Activated T-helper 1 cell treated with anti-CD3 and anti-CD28 coated beads, Interleukin-12 subunit alpha, Interleukin-12 subunit beta, Interleukin-2, Interleukin-4 antibody, amounts not matched to agents 30 ng/mL and 10 ng/mL and 1 ng/mL, durations not matched to agents 14 hours and 24 hours and 36 hours (primary cell): ENCODE measurements at regions not wholly inside any gene's neighbourhood (a gene's known extent, or its start where the extent isn't known, plus 50 kb on each side); places are given as distances from the start of the nearest gene placed in this dataset.
"Not testable (repeated sequence)": the region's sequence is repeated elsewhere in the genome, so short reads cannot be mapped to it uniquely, and the experiment has no call there.

Experiments
- DNase-seq: peaks from one replicate; pipeline ENCODE4 v3.0.0; 2021; ENCODE audit warnings: low spot score
- H3K27ac Mint-ChIP-seq: one replicate; pipeline ENCODE4 v1.8.0; 2021; ENCODE audit warnings: mild to moderate bottlenecking, mixed read lengths
- H3K27me3 Mint-ChIP-seq: one replicate; pipeline ENCODE4 v1.8.0; 2022; ENCODE audit warnings: mild to moderate bottlenecking, moderate library complexity, mixed read lengths; ENCODE audit not compliant: insufficient read depth
- H3K36me3 Mint-ChIP-seq: one replicate; pipeline ENCODE4 v1.8.0; 2021; ENCODE audit warnings: low read depth, mixed read lengths
- H3K4me1 Mint-ChIP-seq: one replicate; pipeline ENCODE4 v1.8.0; 2021; ENCODE audit warnings: low read depth, mixed read lengths
- H3K4me3 Mint-ChIP-seq: one replicate; pipeline ENCODE4 v1.8.0; 2021; ENCODE audit warnings: mild to moderate bottlenecking, moderate library complexity, mixed read lengths
- H3K9me3 Mint-ChIP-seq: one replicate; pipeline ENCODE4 v1.8.0; 2021; ENCODE audit warnings: mixed read lengths
- intact Hi-C: fragments of 100-400 bp; cut with micrococcal nuclease; formaldehyde crosslinking; loops from one replicate; pipeline ENCODE4 v1.15.1; 2024

DNA sequence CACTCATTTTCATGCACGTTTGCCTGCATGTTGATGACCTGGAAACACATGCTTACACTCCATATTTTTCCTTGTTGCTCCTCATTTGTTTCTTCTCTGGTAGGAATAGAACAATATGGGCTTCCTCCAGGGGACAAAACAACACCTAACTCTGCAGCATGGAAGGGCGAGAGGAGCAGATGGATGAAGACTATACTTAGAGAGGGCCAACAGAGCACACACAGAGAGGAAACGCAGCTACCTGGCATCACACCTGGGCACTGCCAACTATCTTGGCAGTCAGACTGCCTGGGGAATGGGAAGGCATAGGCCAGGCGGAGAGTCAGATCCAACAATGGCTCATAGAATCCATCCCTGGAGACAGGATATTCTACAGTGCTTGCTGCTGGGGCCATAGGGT lies 290.9 kb downstream of the CD83 start:
- H3K27me3 Mint-ChIP-seq, result peaks cover 8% of the 10 kb centered on the region
- DNase-seq, result no peak
- intact Hi-C loops, result no loop called here
- no peaks in the 10 kb centered on the region for H3K4me1 Mint-ChIP-seq
- peaks cover 3% of the 10 kb centered on the region for H3K36me3 Mint-ChIP-seq
- H3K4me3 Mint-ChIP-seq, result no peak overlapping the region
- H3K27ac Mint-ChIP-seq, result no peak overlapping the region
- peaks cover 8% of the 10 kb centered on the region for H3K9me3 Mint-ChIP-seq

- Mint-ChIP-seq H3K27ac (no peak overlapping the region), H3K27me3 (peaks cover 3% of the 10 kb centered on the region), H3K36me3 (peaks cover 4% of the 10 kb centered on the region), H3K4me1 (no peaks in the 10 kb centered on the region), H3K9me3 (peaks cover 5% of the 10 kb centered on the region), H3K4me3 (no peak overlapping the region)
- DNase-seq, result no peak
- intact Hi-C loops, result no loop called here
These were observed 294.5 kb downstream of the CD83 start for GRCh38 chr6:14412026-14412425.

GRCh38 chr6:14415452-14415851 lies 297.9 kb downstream of the CD83 start:
- peaks cover 5% of the 10 kb centered on the region for H3K9me3 Mint-ChIP-seq
- H3K36me3 Mint-ChIP-seq, result peaks cover 4% of the 10 kb centered on the region
- no peak overlapping the region for H3K4me3 Mint-ChIP-seq
- H3K27ac Mint-ChIP-seq, result no peak overlapping the region
- H3K4me1 Mint-ChIP-seq, result peaks cover under 1% of the 10 kb centered on the region
- intact Hi-C loops, result no loop called here
- H3K27me3 Mint-ChIP-seq, result peaks cover 2% of the 10 kb centered on the region
- no peak for DNase-seq

DNA sequence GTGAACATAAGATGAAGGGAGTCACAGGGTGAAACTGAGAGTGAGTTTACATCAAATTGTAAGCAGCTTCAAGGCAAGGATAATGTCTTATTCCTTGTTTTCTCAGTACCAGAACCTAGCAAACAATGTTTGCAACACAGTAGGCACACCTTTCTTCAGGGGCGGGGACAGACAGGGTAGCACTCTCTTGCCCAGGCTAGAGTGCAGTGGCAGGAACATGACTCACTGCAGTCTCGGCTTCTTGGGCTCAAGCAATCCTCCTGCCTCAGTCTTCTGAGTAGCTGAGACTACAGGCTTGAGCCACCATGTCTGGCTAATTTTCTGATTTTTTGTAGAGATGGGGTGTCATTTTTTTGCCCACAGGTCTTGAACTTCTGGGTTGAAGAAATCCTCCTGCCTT lies 299.8 kb downstream of the CD83 start:
- Mint-ChIP-seq H3K9me3 (peaks cover 3% of the 10 kb centered on the region), H3K27me3 (peaks cover 2% of the 10 kb centered on the region), H3K4me3 (no peak overlapping the region), H3K27ac (no peak overlapping the region), H3K4me1 (peaks cover 5% of the 10 kb centered on the region), H3K36me3 (peaks cover 4% of the 10 kb centered on the region)
- DNase-seq, result no peak
- intact Hi-C loops, result no loop called here

- H3K27me3 Mint-ChIP-seq, intact Hi-C loops, H3K9me3 Mint-ChIP-seq, H3K27ac Mint-ChIP-seq, H3K36me3 Mint-ChIP-seq, H3K4me3 Mint-ChIP-seq, H3K4me1 Mint-ChIP-seq, DNase-seq: not testable (repeated sequence)
These were observed 301.7 kb downstream of the CD83 start for GRCh38 chr6:14419224-14419623.

- intact Hi-C loops, result loop anchor here (10.0 kb wide), 1 partner anchor 243 kb away; no protein-coding TSS in a partner anchor
- peaks cover 26% of the 10 kb centered on the region for H3K4me1 Mint-ChIP-seq
- no peaks in the 10 kb centered on the region for H3K27me3 Mint-ChIP-seq
- no peak overlapping the region for H3K27ac Mint-ChIP-seq
- no peaks in the 10 kb centered on the region for H3K36me3 Mint-ChIP-seq
- H3K9me3 Mint-ChIP-seq, result peaks cover 3% of the 10 kb centered on the region
- no peak overlapping the region for H3K4me3 Mint-ChIP-seq
- no peak for DNase-seq
These were observed 304.5 kb downstream of the CD83 start for GRCh38 chr6:14422061-14422460.

DNA sequence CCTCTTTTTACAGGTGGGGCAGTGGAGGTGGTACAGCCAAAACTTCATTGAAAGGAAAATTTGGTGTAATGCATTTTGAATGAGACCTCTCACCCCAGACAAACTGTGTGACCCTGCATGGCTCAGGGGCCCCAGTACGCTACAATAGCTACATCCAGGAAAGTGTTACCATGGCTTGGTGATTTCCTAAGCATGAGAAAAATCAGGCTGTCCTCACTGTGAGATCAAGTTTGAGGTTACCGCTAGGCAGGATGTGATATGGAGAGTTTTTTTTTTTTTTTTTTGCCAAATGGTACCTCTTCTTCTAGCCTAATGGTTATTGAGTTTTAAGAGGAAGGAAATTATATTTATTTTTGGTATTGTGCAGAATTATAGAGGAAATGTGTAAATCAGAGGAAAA lies 305.3 kb downstream of the CD83 start:
- Mint-ChIP-seq H3K9me3 (peaks cover 3% of the 10 kb centered on the region), H3K4me3 (no peak overlapping the region), H3K27me3 (no peaks in the 10 kb centered on the region), H3K4me1 (peaks cover 26% of the 10 kb centered on the region), H3K36me3 (no peaks in the 10 kb centered on the region), H3K27ac (no peak overlapping the region)
- intact Hi-C loops, result loop anchor here (10.0 kb wide), 1 partner anchor 242 kb away; no protein-coding TSS in a partner anchor
- DNase-seq, result no peak

- no peak for DNase-seq
- Mint-ChIP-seq H3K4me1 (peaks cover 26% of the 10 kb centered on the region), H3K27me3 (no peaks in the 10 kb centered on the region)
These were observed 305.8 kb downstream of the CD83 start for GRCh38 chr6:14423330-14423729.

GRCh38 chr6:14423955-14424354 lies 306.4 kb downstream of the CD83 start:
- peaks cover 3% of the 10 kb centered on the region for H3K9me3 Mint-ChIP-seq
- intact Hi-C loops, result loop anchor here (1.0 to 10.0 kb wide), 8 partner anchors 28 to 825 kb away; no protein-coding TSS in a partner anchor
- no peaks in the 10 kb centered on the region for H3K27me3 Mint-ChIP-seq
- H3K4me1 Mint-ChIP-seq, result peaks cover 26% of the 10 kb centered on the region
- no peak overlapping the region for H3K4me3 Mint-ChIP-seq
- DNase-seq, result no peak
- peak overlapping the region; percentile 76 for H3K27ac Mint-ChIP-seq
- H3K36me3 Mint-ChIP-seq, result no peaks in the 10 kb centered on the region

More at GRCh38 chr6:14423330-14423729, 305.8 kb downstream of the CD83 start:
- peak overlapping the region; percentile 26 for H3K27ac Mint-ChIP-seq
- no peak overlapping the region for H3K4me3 Mint-ChIP-seq
- H3K36me3 Mint-ChIP-seq, result no peaks in the 10 kb centered on the region
- H3K9me3 Mint-ChIP-seq, result peaks cover 3% of the 10 kb centered on the region
- intact Hi-C loops, result loop anchor here (10.0 kb wide), 1 partner anchor 241 kb away; no protein-coding TSS in a partner anchor

DNA sequence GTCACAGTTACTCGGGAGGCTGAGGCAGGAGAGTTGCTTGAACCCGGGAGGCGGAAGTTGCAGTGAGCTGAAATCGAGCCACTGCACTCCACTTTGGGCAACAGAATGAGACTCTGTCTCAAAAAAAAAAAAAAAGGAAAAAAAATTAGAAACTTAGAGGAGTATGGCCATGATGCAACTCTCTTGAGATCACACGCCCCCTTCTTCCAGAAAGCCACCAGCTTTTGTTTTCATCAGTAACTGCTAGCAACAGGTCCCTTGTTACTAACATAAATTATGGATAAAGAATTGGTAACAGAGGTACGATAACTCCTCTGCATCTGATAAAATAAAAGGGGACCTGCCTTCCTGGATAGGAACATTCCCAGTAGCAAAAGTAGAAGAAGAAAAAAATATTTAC lies 308.2 kb downstream of the CD83 start:
- Mint-ChIP-seq H3K9me3 (peaks cover under 1% of the 10 kb centered on the region), H3K27ac (peak overlapping the region; percentile 41), H3K4me1 (peaks cover 22% of the 10 kb centered on the region), H3K27me3 (no peaks in the 10 kb centered on the region), H3K36me3 (no peaks in the 10 kb centered on the region), H3K4me3 (no peak overlapping the region)
- no peak for DNase-seq
- intact Hi-C loops, result loop anchor here (2.0 to 10.0 kb wide), 2 partner anchors 47 to 239 kb away; no protein-coding TSS in a partner anchor

GRCh38 chr6:14426281-14426680 lies 308.7 kb downstream of the CD83 start:
- Mint-ChIP-seq H3K4me1 (peaks cover 21% of the 10 kb centered on the region), H3K27me3 (no peaks in the 10 kb centered on the region), H3K9me3 (no peaks in the 10 kb centered on the region), H3K36me3 (no peaks in the 10 kb centered on the region), H3K27ac (peak overlapping the region; percentile 11), H3K4me3 (no peak overlapping the region)
- intact Hi-C loops, result loop anchor here (10.0 kb wide), 1 partner anchor 239 kb away; no protein-coding TSS in a partner anchor
- no peak for DNase-seq

- Mint-ChIP-seq H3K9me3 (no peaks in the 10 kb centered on the region), H3K4me1 (peaks cover 21% of the 10 kb centered on the region), H3K27ac (no peak overlapping the region), H3K27me3 (peaks cover 1% of the 10 kb centered on the region), H3K36me3 (no peaks in the 10 kb centered on the region), H3K4me3 (no peak overlapping the region)
- intact Hi-C loops, result loop anchor here (10.0 kb wide), 1 partner anchor 237 kb away; no protein-coding TSS in a partner anchor
- no peak for DNase-seq
These were observed 310.7 kb downstream of the CD83 start for GRCh38 chr6:14428269-14428668.

DNA sequence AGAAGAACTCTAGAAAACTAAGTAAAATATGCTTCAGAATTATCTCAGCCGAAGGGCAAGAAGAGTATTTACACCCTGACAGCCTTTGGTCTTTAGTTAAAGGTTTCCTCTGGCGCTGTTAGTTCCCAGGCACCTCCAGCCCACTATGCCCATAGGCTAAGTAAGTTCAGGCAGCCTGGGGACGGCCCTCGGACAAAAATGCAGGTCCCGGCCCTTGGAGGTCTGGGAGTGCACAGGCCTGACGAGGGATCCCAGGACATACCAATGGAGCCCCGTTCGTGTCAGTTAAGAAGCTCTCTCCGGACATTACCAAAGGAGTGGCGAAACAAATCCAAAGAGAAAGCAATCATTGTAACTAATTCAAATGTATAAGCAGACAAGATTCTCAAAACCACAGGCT lies 311.8 kb downstream of the CD83 start:
- Mint-ChIP-seq H3K36me3 (no peaks in the 10 kb centered on the region), H3K27ac (no peak overlapping the region), H3K27me3 (peaks cover 1% of the 10 kb centered on the region), H3K9me3 (no peaks in the 10 kb centered on the region), H3K4me3 (no peak overlapping the region), H3K4me1 (peaks cover 16% of the 10 kb centered on the region)
- DNase-seq, result no peak
- intact Hi-C loops, result loop anchor here (10.0 kb wide), 1 partner anchor 235 kb away; no protein-coding TSS in a partner anchor

DNA sequence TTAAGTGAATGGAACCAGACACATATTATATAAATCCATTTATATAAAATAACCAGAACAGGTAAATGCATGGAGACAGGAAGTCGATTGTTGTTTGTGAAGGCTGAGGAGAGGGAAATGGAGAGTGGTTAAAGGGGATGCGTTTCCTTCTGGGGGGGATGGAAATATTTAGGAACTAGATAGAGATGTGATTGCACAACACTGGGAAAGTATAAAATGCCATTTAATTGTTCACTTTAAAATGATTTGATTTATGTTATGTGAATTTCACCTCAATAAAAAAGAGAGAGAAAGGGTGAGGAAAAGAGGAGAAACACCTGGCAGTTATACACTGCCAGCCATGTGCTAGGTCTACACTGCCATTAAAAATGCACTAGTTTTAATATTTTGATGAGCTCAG lies 312.6 kb downstream of the CD83 start:
- intact Hi-C loops, result no loop called here
- DNase-seq, result no peak
- Mint-ChIP-seq H3K27ac (no peak overlapping the region), H3K36me3 (no peaks in the 10 kb centered on the region), H3K27me3 (peaks cover 1% of the 10 kb centered on the region), H3K4me3 (no peak overlapping the region), H3K4me1 (peaks cover 8% of the 10 kb centered on the region), H3K9me3 (no peaks in the 10 kb centered on the region)
